ENCODE measurements at regions not wholly inside any gene's neighbourhood (a gene's known extent, or its start where the extent isn't known, plus 50 kb on each side); places are given as distances from the start of the nearest gene placed in this dataset.

GRCh38 chr12:73726881-73727280 is 810.8 kb upstream of the ATXN7L3B start:
- H3K4me3 ChIP-seq (ENCODE audit: low read depth, low read length) = no peak overlapping the region
- no peak for DNase-seq (ENCODE audit: low read depth)
- TF ChIP-seq CTCF (IDR thresholded peaks at IDR 0.05; ENCODE audit: low read depth, low read length, missing control alignments) = no peak

GRCh38 chr12:73731658-73732057 is 806.0 kb upstream of the ATXN7L3B start:
- no peak overlapping the region for H3K4me3 ChIP-seq (ENCODE audit: low read depth, low read length)
- no peak for TF ChIP-seq CTCF (IDR thresholded peaks at IDR 0.05; ENCODE audit: low read depth, low read length, missing control alignments)
- DNase-seq (ENCODE audit: low read depth) = no peak

GRCh38 chr12:73769337-73769736 is 768.3 kb upstream of the ATXN7L3B start:
- DNase-seq (ENCODE audit: low read depth) = no peak
- H3K4me3 ChIP-seq (ENCODE audit: low read depth, low read length) = no peak overlapping the region
- TF ChIP-seq CTCF (IDR thresholded peaks at IDR 0.05; ENCODE audit: low read depth, low read length, missing control alignments) = no peak

- no peak for TF ChIP-seq CTCF (IDR thresholded peaks at IDR 0.05; ENCODE audit: low read depth, low read length, missing control alignments)
- H3K4me3 ChIP-seq (ENCODE audit: low read depth, low read length) = no peak overlapping the region
- DNase-seq (ENCODE audit: low read depth) = no peak
Observed at GRCh38 chr12:73798523-73798922, 739.1 kb upstream of the ATXN7L3B start.

GRCh38 chr12:73815072-73815645 is 722.5 kb upstream of the ATXN7L3B start:
- no peak for DNase-seq (ENCODE audit: low read depth)
- H3K4me3 ChIP-seq (ENCODE audit: low read depth, low read length) = no peak overlapping the region
- TF ChIP-seq CTCF (IDR thresholded peaks at IDR 0.05; ENCODE audit: low read depth, low read length, missing control alignments) = no peak

GRCh38 chr12:73817161-73817560 is 720.5 kb upstream of the ATXN7L3B start:
- no peak for DNase-seq (ENCODE audit: low read depth)
- H3K4me3 ChIP-seq (ENCODE audit: low read depth, low read length) = no peak overlapping the region
- TF ChIP-seq CTCF (IDR thresholded peaks at IDR 0.05; ENCODE audit: low read depth, low read length, missing control alignments) = no peak

- no peak overlapping the region for H3K4me3 ChIP-seq (ENCODE audit: low read depth, low read length)
- TF ChIP-seq CTCF (IDR thresholded peaks at IDR 0.05; ENCODE audit: low read depth, low read length, missing control alignments) = no peak
- no peak for DNase-seq (ENCODE audit: low read depth)
Observed at GRCh38 chr12:73833746-73834145, 703.9 kb upstream of the ATXN7L3B start.
